ENCODE measurements at regions not wholly inside any gene's neighbourhood (a gene's known extent, or its start where the extent isn't known, plus 50 kb on each side); places are given as distances from the start of the nearest gene placed in this dataset.

GRCh38 chr14:22478670-22479069 is 110.4 kb downstream of the DAD1 start:
- no peak for DNase-seq (ENCODE audit: low spot score)

DNA sequence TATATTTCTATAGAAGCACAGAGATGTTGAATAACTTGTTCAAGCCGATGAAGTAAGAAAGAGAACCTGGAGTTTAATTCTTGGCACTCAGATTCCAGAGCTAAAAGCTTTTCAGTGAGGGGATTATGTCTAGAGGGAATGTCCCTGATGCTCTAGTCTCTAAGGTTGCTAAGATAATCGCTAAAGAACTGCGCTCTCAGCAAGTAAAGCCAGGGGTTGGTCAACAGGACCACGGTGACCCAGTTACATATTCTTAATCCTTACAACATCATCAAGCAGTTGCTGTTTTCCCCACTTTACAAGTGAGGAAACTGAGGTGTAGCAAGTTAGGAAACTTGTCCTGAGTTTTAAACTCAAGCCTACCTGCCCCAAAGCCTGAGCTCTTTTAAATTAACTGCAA is 110.8 kb downstream of the DAD1 start:
- DNase-seq (ENCODE audit: low spot score) = no peak

GRCh38 chr14:22477569-22478194 is 111.3 kb downstream of the DAD1 start:
- no peak for DNase-seq (ENCODE audit: low spot score)

DNA sequence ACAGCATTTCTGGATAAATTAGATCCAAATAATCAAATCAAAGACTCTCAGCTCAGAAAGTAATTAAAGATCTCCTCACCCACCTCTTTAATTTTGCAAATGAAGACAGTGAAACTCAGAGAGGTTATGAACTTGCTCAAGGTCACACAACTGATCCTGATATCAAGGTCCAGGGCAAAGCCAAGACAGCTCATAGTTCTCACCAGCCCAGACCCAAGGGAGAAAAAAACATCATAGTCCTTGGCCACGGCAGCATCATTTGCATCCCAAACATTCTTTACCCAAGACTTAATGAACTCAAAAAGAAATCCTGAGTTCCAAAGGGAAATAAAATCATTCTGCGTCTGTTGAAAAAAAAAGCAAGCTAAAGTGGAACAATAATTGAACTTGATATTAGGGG is 112.1 kb downstream of the DAD1 start:
- no peak for DNase-seq (ENCODE audit: low spot score)

- no peak for DNase-seq (ENCODE audit: low spot score)
Observed at GRCh38 chr14:22476005-22476751, 112.8 kb downstream of the DAD1 start.

DNA sequence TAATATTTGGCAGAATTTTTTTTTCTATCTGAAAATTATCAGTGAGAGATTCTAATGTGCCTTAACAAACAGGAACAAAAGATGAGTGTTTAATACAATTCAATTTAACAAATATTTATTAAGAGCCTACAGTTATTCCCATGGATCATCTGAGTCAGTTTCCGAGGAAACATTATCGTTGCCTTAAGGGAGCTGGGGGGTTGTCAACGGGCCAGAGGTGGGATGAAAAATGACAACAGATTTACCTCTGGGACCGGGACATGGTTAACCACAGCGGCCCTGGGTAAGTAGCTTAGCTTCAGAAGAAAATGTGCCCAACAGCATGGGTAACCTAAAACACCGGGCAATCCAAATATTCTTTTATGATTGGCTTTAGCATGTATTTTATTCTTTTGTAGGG is 113.6 kb downstream of the DAD1 start:
- DNase-seq (ENCODE audit: low spot score) = no peak

- DNase-seq (ENCODE audit: low spot score) = no peak
Observed at GRCh38 chr14:22474730-22475351, 114.2 kb downstream of the DAD1 start.

GRCh38 chr14:22472935-22473854 is 115.8 kb downstream of the DAD1 start:
- DNase-seq (ENCODE audit: low spot score) = peak; percentile 57

GRCh38 chr14:22472466-22472865 is 116.6 kb downstream of the DAD1 start:
- DNase-seq (ENCODE audit: low spot score) = no peak

- DNase-seq (ENCODE audit: low spot score) = peak; percentile 60
Observed at GRCh38 chr14:22471545-22472121, 117.4 kb downstream of the DAD1 start.

GRCh38 chr14:22469538-22470303 is 119.3 kb downstream of the DAD1 start:
- no peak for DNase-seq (ENCODE audit: low spot score)

DNA sequence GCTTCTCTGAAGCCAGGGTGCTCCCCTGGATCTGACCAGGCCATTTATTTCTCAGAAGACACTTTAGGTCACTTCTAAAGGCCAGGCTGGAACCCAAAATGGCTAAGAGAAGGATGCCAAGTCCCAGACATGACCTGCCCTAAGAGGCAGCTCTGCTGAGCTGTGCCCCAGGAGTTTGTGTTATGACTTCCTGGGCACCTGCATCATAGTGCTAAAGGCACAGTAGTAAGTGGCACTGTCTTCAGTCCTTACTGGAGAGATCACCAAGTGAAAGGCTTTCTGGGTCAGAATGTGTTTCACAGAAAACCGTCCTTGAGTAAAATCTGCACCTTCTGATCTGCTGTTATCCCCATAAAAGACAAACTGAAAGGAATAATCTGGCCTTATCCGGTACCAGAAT is 120.2 kb downstream of the DAD1 start:
- DNase-seq (ENCODE audit: low spot score) = no peak

GRCh38 chr14:22466491-22466890 is 122.5 kb downstream of the DAD1 start:
- no peak for DNase-seq (ENCODE audit: low spot score)

DNA sequence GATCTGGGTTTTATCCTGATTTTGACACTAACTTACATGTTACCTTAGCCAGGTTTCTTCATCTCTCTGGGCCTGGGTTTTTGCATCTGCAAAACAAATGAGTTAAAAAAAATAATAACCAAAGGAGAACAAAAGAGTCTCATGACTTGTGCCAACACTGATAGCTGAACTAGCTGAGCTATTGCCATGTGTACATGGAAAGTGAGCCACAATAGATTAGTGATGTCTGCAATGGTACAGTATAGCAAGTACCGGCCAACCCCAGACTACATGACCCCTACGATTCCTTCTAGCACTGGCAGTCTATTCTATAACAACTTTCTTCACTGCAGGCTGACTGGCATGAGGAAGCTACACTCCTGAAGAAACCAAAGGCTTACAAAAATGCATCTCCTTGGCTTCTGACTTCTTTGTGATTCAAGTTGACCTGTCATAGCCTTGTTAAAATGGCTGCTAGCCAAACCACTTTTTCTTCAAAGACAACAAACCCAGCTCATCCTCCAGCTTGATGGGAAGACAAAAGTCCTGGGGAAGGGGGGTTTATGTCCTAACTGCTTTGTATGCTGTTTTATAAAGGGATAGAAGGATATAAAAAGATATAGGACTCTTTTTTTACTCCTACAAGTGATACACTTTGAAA is 123.7 kb downstream of the DAD1 start:
- no peak for DNase-seq (ENCODE audit: low spot score)

GRCh38 chr14:22464422-22465142 is 124.4 kb downstream of the DAD1 start:
- DNase-seq (ENCODE audit: low spot score) = no peak

GRCh38 chr14:22463763-22464173 is 125.3 kb downstream of the DAD1 start:
- no peak for DNase-seq (ENCODE audit: low spot score)

GRCh38 chr14:22462923-22463322 is 126.1 kb downstream of the DAD1 start:
- DNase-seq (ENCODE audit: low spot score) = no peak

DNA sequence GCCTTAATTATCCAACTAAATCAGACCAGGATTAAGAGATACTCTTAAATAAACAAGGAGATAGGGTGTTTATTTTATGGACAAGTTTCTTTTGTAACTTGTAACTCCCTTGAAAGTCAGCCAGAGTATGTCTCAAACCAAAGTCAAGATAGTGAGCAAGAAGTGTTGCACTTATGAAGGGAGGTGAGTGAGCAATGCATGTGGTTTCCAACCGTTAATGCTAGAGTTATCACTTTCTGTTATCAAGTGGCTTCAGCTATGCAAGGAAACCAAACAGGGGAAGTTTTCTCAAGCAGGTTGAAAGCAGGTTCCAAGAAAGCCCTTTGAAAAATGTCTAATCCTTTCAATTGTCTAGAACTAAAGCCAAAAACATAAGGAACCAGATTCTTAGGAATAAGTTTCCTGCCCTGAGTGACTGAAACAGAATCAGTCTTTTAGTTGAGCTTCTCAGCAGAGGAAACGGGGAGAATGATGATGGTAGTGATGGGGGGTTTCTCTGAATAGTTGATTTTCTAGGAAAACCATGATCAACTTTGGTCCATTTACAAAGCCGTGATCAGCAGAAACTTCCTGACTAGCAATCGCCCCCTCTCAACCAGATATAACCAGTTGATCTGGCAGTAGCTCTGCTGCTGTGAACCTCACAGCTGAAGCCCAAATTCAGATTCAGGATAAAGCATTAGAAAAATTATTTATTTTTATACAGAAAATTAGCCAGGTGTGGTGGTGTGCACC is 128.4 kb downstream of the DAD1 start:
- DNase-seq (ENCODE audit: low spot score) = no peak

GRCh38 chr14:22458737-22459136 is 130.3 kb downstream of the DAD1 start:
- DNase-seq (ENCODE audit: low spot score) = no peak
